B cell (primary cell): ENCODE measurements at regions not wholly inside any gene's neighbourhood (a gene's known extent, or its start where the extent isn't known, plus 50 kb on each side); places are given as distances from the start of the nearest gene placed in this dataset.

Experiments
- ATAC-seq: fragments of 200-7000 bp; cut with Tn5 transposase; one replicate; pipeline ENCODE4 v1.10.0; 2021; ENCODE audit warnings: low read depth, mild to moderate bottlenecking, moderate number of reproducible peaks, moderate library complexity
- CTCF ChIA-PET: fragments of 350-600 bp; sonication (Branson Sonifier 250); formaldehyde crosslinking; loops from one replicate; lab custom pipeline; 2021; ENCODE audit warnings: antibody characterized with exemption, inconsistent platforms; lab: Charles Lee
- POLR2A ChIA-PET: fragments of 350-600 bp; sonication (Branson Sonifier 250); formaldehyde crosslinking; loops from one replicate; lab custom pipeline; 2021; ENCODE audit warnings: antibody characterized with exemption; lab: Charles Lee
- DNase-seq: peaks from one replicate; pipeline ENCODE4 v3.0.0; 2013
- H2AFZ ChIP-seq: 2 replicates; pipeline ENCODE4 v1.6.1; 2012; ENCODE audit warnings: mild to moderate bottlenecking, low read depth, low read length; ENCODE audit not compliant: insufficient read depth, poor library complexity, severe bottlenecking
- H3K27ac ChIP-seq, 2 donors: 1 replicate in 1 of 2; 2 replicates in 1 of 2; pipeline ENCODE4 v1.5.1; 2012 to 2013; ENCODE audit warnings: low read length in 2 of 2, mild to moderate bottlenecking in 2 of 2, moderate library complexity in 1 of 2
- H3K27me3 ChIP-seq, 4 experiments: fragments of 200-600 bp in 1 of 4; sonication (generic) in 1 of 4; replicated peaks in 1 of 4; 1 replicate in 2 of 4; 2 replicates in 2 of 4; pipeline versions ENCODE4 v1.6.1 to v1.7.0; 2013 to 2016; ENCODE audit warnings: low read length in 3 of 4, mild to moderate bottlenecking in 2 of 4, mixed read lengths in 1 of 4, moderate library complexity in 1 of 4; ENCODE audit not compliant: insufficient read depth in 4 of 4, control insufficient read depth in 3 of 4; ENCODE audit errors: control extremely low read depth in 1 of 4
- H3K36me3 ChIP-seq, 2 experiments: replicated peaks in 1 of 2; 1 replicate in 1 of 2; 2 replicates in 1 of 2; pipeline versions ENCODE4 v1.6.1 to v1.7.1; 2013; ENCODE audit warnings: low read length in 1 of 2; ENCODE audit not compliant: insufficient read depth in 2 of 2, control insufficient read depth in 1 of 2; ENCODE audit errors: control extremely low read depth in 1 of 2, extremely low read depth in 1 of 2
- H3K4me1 ChIP-seq, 2 donors: fragments of 200-600 bp in 1 of 2; sonication (generic) in 1 of 2; 1 replicate in 1 of 2; 2 replicates in 1 of 2; pipeline versions ENCODE4 v1.5.1 to v1.6.1; 2013 to 2017; ENCODE audit warnings: low read length in 2 of 2; ENCODE audit not compliant: control insufficient read depth in 2 of 2, insufficient read depth in 2 of 2
- H3K4me2 ChIP-seq: replicated peaks from 2 replicates; pipeline ENCODE3; 2012; ENCODE audit warnings: mild to moderate bottlenecking, low read depth, low read length; ENCODE audit not compliant: poor library complexity, severe bottlenecking
- H3K4me3 ChIP-seq, 5 experiments: fragments of 200-600 bp in 1 of 5; sonication (generic) in 1 of 5; 1 replicate in 3 of 5; 2 replicates in 2 of 5; pipeline versions ENCODE4 v1.5.1 to v1.7.0; 2011 to 2016; ENCODE audit warnings: low read length in 4 of 5, mild to moderate bottlenecking in 4 of 5, low read depth in 2 of 5, control low read depth in 1 of 5, moderate library complexity in 1 of 5; ENCODE audit not compliant: insufficient read depth in 1 of 5; ENCODE audit errors: control extremely low read depth in 1 of 5, extremely low read depth in 1 of 5
- H3K79me2 ChIP-seq: fragments of 200-600 bp; sonication (generic); one replicate; pipeline ENCODE4 v1.6.0; 2016; ENCODE audit warnings: low read length; ENCODE audit not compliant: control insufficient read depth, insufficient read depth
- H3K9ac ChIP-seq: fragments of 200-600 bp; sonication (generic); 2 replicates; pipeline ENCODE4 v1.6.1; 2017; ENCODE audit warnings: mild to moderate bottlenecking, low read length, moderate library complexity
- H3K9me3 ChIP-seq, 3 donors: one replicate each; pipeline versions ENCODE4 v1.6.1 to v1.7.1; 2013; ENCODE audit warnings: low read length in 2 of 3; ENCODE audit not compliant: control insufficient read depth in 2 of 3, insufficient read depth in 1 of 3; ENCODE audit errors: control extremely low read depth in 1 of 3
- H4K20me1 ChIP-seq: 2 replicates; pipeline ENCODE4 v1.6.0; 2012; ENCODE audit warnings: mild to moderate bottlenecking, low read length; ENCODE audit not compliant: insufficient read depth, control insufficient read depth, poor library complexity, severe bottlenecking
- H3K27ac Mint-ChIP-seq: one replicate; pipeline ENCODE4 v1.8.0; 2021; ENCODE audit warnings: mixed read lengths
- H3K27me3 Mint-ChIP-seq: one replicate; pipeline ENCODE4 v1.8.0; 2021; ENCODE audit warnings: mixed read lengths
- H3K4me1 Mint-ChIP-seq: one replicate; pipeline ENCODE4 v1.8.0; 2021; ENCODE audit warnings: mixed read lengths
- H3K4me3 Mint-ChIP-seq: one replicate; pipeline ENCODE4 v1.8.0; 2021; ENCODE audit warnings: mixed read lengths
- H3K9me3 Mint-ChIP-seq: one replicate; pipeline ENCODE4 v1.8.0; 2022; ENCODE audit warnings: mixed read lengths; ENCODE audit not compliant: insufficient read depth
- CTCF ChIP-seq: fragments of 200-600 bp; IDR thresholded peaks from one replicate; pipeline ENCODE4 v1.8.0; 2022; ENCODE audit warnings: antibody characterized with exemption, mild to moderate bottlenecking
- EZH2 ChIP-seq: IDR thresholded peaks from 2 replicates; pipeline ENCODE4 v1.6.1; 2012; ENCODE audit warnings: borderline replicate concordance, low read depth, mild to moderate bottlenecking, moderate library complexity, low read length; ENCODE audit not compliant: insufficient read depth, poor library complexity, severe bottlenecking
- WGBS: methylation state at CpG from one replicate; pipeline ENCODE4 v1.1.5; 2013; ENCODE audit warnings: missing lambda C conversion rate; ENCODE audit not compliant: insufficient coverage; 5-methylcytosine and 5-hydroxymethylcytosine counted together
- intact Hi-C: fragments of 100-400 bp; cut with micrococcal nuclease; formaldehyde crosslinking; loops from one replicate; pipeline ENCODE4 v1.10.0; 2022

DNA sequence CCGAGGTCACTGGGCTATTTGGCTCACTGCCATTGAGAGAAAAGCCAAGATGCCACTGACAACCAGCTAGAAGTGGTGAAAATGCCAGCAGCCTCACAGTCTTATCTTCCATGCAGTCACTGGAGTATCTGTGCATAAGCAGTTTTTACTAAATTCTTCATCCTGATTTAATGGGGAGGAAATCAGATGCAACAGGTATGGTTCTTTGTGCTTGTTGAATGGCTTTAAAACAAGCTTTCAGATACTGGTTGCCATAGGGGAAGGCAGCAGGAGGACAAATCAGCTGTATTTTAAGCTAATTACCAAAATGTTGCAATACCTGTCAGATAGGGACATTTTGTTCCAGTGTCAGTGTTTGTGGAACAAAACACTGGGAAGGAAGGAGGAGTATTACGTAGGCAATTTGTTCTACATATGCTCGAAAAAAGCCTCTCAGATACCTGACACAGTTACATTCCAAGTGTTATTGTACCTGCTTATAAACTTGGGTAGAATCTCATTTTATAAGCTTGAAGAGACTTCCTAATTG lies 54.1 kb upstream of the ARHGAP5 start:
- H3K27ac Mint-ChIP-seq = no peak overlapping the region
- POLR2A ChIA-PET = no interaction called here

GRCh38 chr14:32023540-32023939 lies 53.6 kb upstream of the ARHGAP5 start:
- intact Hi-C loops = no loop called here
- DNase-seq (no peak), ATAC-seq (no peak)
- Histone ChIP-seq H3K4me3 (no peak overlapping the region), H3K27ac (no peak overlapping the region), H2AFZ (no peak overlapping the region), H3K27me3 (no peaks in the 10 kb centered on the region), H3K4me2 (no peak overlapping the region), H3K9ac (no peak overlapping the region), H4K20me1 (no peaks in the 10 kb centered on the region), H3K9me3 (no peaks in the 10 kb centered on the region), H3K36me3 (no peaks in the 10 kb centered on the region), H3K4me1 (peaks cover 2 to 4% of the 10 kb centered on the region in 2 donors), H3K79me2 (no peaks in the 10 kb centered on the region)
- POLR2A ChIA-PET = no interaction called here
- Mint-ChIP-seq H3K9me3 (no peaks in the 10 kb centered on the region), H3K4me1 (peaks cover 4% of the 10 kb centered on the region), H3K27me3 (peaks cover 13% of the 10 kb centered on the region), H3K4me3 (no peak overlapping the region), H3K27ac (no peak overlapping the region)
- CTCF ChIA-PET = interaction anchor here (1.1 kb wide), 1 partner anchor 12 kb away, joined by 3 read pairs; no protein-coding TSS in a partner anchor
- WGBS = no CpG with 5 or more reads among the region's 3 CpGs
- TF ChIP-seq CTCF = no peak
- TF ChIP-seq EZH2 = no peak

More for the DNA sequence above, 54.1 kb upstream of the ARHGAP5 start:
- Histone ChIP-seq H3K9ac (no peak overlapping the region), H3K9me3 (no peaks in the 10 kb centered on the region), H3K27ac (no peak overlapping the region), H3K4me1 (no peaks in the 10 kb centered on the region), H3K27me3 (no peaks in the 10 kb centered on the region), H3K79me2 (no peaks in the 10 kb centered on the region), H4K20me1 (no peaks in the 10 kb centered on the region), H2AFZ (no peak overlapping the region), H3K4me2 (no peak overlapping the region), H3K4me3 (no peak overlapping the region), H3K36me3 (no peaks in the 10 kb centered on the region)
- CTCF ChIA-PET = interaction anchor here (1.1 kb wide), 1 partner anchor 12 kb away, joined by 3 read pairs; no protein-coding TSS in a partner anchor
- ATAC-seq (no peak), DNase-seq (no peak)
- no peaks in the 10 kb centered on the region for H3K9me3 Mint-ChIP-seq
- H3K4me1 Mint-ChIP-seq = no peaks in the 10 kb centered on the region
- H3K4me3 Mint-ChIP-seq = no peak overlapping the region
- peaks cover 13% of the 10 kb centered on the region for H3K27me3 Mint-ChIP-seq
- TF ChIP-seq CTCF (no peak), EZH2 (no peak)
- intact Hi-C loops = no loop called here
- no CpG with 5 or more reads among the region's 3 CpGs for WGBS
